ENCODE measurements at regions not wholly inside any gene's neighbourhood (a gene's known extent, or its start where the extent isn't known, plus 50 kb on each side); places are given as distances from the start of the nearest gene placed in this dataset.
A peak's percentile ranks its signal among the peaks of the same experiment; 100 is the strongest.

GRCh38 chr5:82659115-82659514, 381.0 kb upstream of the RPS23 start (continued):
- TF ChIP-seq CREB1 (IDR thresholded peaks at IDR 0.05): no peak
- no peak for TF ChIP-seq CREB1 (CRISPR knock-in tag; IDR thresholded peaks at IDR 0.05)
- peak; percentile 67; the same call in 1 of the 2 replicates for TF ChIP-seq ZNF316 (IDR thresholded peaks at IDR 0.05)
- no peak for TF ChIP-seq FOXA1 (IDR thresholded peaks at IDR 0.05; ENCODE audit: borderline replicate concordance)
- no peak for TF ChIP-seq SRSF9 (IDR thresholded peaks at IDR 0.05; ENCODE audit: borderline replicate concordance, low read depth, low read length)
- TF ChIP-seq GABPA (tag; conservative IDR thresholded peaks at IDR 0.05; ENCODE audit: low read depth): no peak
- no peak for TF ChIP-seq ZNF644 (tag; IDR thresholded peaks at IDR 0.05; ENCODE audit: low read depth)
- no peak for TF ChIP-seq E2F6 (IDR thresholded peaks at IDR 0.05; ENCODE audit: borderline replicate concordance in 1 of 2, extremely low read depth in 1 of 2, insufficient read depth in 1 of 2, insufficient read length in 1 of 2, low read depth in 1 of 2, low read length in 1 of 2, poor library complexity in 1 of 2, severe bottlenecking in 1 of 2)
- no peak for TF ChIP-seq THAP12 (CRISPR knock-in tag; IDR thresholded peaks at IDR 0.05)
- TF ChIP-seq TAF15 (IDR thresholded peaks at IDR 0.05; ENCODE audit: low read depth, low read length): no peak
- no peak for TF ChIP-seq LCOR (CRISPR knock-in tag; IDR thresholded peaks at IDR 0.05)
- TF ChIP-seq SPI1 (IDR thresholded peaks at IDR 0.05; ENCODE audit: borderline replicate concordance, low read depth, low read length): no peak
- TF ChIP-seq ZNF146 (CRISPR knock-in tag; IDR thresholded peaks at IDR 0.05; ENCODE audit: unreplicated experiment): no peak
- TF ChIP-seq ZNF24 (IDR thresholded peaks at IDR 0.05): no peak
- TF ChIP-seq ZZZ3 (IDR thresholded peaks at IDR 0.05): no peak
- TF ChIP-seq NFIX (CRISPR knock-in tag; IDR thresholded peaks at IDR 0.05; ENCODE audit: low read depth): no peak
- TF ChIP-seq HCFC1 (IDR thresholded peaks at IDR 0.05; ENCODE audit: low read depth, low read length): no peak
- TF ChIP-seq C11orf30 (IDR thresholded peaks at IDR 0.05; ENCODE audit: low read depth): 0 out of 2 replicates have a peak, but pooled peaks have one; percentile 21
- no peak for TF ChIP-seq SLC30A9 (CRISPR knock-in tag; IDR thresholded peaks at IDR 0.05)
- no peak for TF ChIP-seq BCOR (IDR thresholded peaks at IDR 0.05)
- TF ChIP-seq RBFOX2 (IDR thresholded peaks at IDR 0.05; ENCODE audit: low read depth, low read length): no peak
